ENCODE measurements at regions not wholly inside any gene's neighbourhood (a gene's known extent, or its start where the extent isn't known, plus 50 kb on each side); places are given as distances from the start of the nearest gene placed in this dataset.

- no peak for DNase-seq
Measured at GRCh38 chr1:73953586-73953985, 244.4 kb downstream of the LRRIQ3 start.

DNA sequence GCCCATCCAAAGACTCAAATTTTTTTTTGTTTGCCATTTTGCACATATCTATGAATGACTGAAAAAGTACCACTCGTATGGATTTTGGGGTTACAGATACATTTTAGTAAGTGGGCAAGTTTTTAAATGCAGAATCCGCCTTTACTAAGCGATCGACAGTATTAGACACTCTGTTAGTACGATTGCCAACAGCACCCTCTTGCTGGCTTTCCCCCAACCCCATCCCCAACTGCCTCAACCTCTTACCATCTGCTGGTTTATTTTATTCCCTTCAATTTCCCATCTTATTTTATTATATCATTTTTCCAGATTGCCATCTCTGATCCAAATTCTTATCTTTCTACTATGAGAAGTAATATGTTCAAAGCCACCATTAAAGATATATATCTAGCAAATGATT lies 244.8 kb downstream of the LRRIQ3 start:
- no peak for DNase-seq

GRCh38 chr1:73948055-73948454 lies 249.9 kb downstream of the LRRIQ3 start:
- DNase-seq = no peak

DNA sequence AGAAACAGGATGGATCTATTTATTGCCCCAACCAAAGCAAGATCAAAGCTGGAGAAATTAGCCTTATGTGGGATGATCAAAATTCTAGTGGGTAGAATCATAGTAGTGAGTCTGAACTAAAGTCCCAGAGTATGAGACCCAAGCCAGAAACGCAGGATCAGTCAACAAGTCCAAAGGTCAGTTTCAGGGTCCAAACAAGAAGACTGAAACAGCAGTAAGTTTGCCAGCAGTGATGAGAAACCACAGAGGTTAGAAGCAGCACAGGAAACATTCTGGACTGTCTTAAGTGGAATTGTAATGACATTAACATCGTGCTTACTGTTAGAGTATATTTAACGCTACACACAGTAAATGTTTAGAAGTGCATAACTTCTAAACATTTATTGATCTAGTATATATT lies 251.0 kb downstream of the LRRIQ3 start:
- DNase-seq = no peak

DNA sequence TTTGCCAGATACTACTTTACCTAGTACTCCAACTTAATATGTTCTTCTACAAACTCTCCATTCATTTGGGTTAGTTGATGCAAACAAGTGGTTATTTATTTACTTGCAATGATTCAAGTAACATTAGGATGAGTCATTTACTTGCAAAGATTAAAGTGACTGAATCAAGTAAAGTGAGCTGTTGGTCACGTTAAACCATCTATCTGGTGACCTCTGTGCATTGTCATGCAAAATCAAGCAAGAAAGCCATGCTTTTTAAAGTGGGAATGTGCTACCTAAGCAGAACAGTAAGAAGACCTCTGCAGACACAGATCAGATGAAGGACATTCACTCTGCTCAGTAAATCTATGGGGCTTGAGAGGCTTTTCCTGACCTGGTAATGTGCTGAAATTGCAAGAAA lies 254.7 kb downstream of the LRRIQ3 start:
- no peak for DNase-seq

GRCh38 chr1:73930293-73930692 lies 267.7 kb downstream of the LRRIQ3 start:
- DNase-seq = no peak

- no peak for DNase-seq
Measured at GRCh38 chr1:73914951-73915350, 283.0 kb downstream of the LRRIQ3 start.

GRCh38 chr1:73913025-73913424 lies 285.0 kb downstream of the LRRIQ3 start:
- no peak for DNase-seq

GRCh38 chr1:73911849-73912248 lies 286.1 kb downstream of the LRRIQ3 start:
- DNase-seq = no peak

- DNase-seq = no peak
Measured at GRCh38 chr1:73910466-73910865, 287.5 kb downstream of the LRRIQ3 start.

DNA sequence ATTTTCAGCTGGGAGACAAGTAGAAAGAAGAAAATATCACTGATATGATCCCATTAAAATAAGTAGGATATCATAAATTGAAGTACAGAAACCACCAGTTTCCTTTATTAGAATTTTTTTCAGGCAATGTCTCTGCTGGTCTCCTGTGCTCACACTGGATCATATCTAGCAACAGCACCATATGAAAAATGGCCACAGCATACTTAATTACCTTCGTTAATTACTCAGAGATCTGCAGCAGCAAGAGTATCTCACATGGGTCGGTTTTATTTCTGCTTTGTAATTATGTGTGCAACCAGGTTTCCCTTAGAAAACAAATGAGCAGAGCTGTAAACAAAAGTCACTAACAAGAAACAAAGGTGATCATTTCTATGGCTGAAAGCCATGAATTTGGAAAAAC lies 287.9 kb downstream of the LRRIQ3 start:
- no peak for DNase-seq

DNA sequence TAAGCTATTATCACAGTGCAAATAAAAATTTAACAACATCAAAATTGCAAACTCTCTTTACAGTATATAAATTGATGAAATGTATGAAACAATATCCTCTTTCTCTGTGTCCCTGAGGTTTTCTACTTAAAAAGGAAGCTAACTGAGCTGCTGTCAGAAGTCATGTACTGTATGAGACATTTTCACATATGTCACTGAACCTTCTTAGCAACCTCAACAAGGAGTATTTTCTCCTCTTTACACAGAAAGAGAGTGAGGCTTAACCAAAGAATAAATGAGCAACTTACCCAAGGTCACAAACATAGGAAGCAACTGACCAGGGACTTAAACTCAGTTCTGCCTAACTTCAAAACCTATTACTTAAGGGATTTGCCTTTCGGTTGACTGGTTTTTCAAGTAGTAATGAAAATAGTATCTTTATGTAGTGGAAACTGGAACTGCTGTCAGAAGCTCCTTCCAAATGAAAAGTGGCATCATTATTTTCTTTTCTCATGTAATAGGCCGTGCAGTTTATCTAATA lies 288.9 kb downstream of the LRRIQ3 start:
- no peak for DNase-seq

- DNase-seq = no peak
Measured at GRCh38 chr1:73907051-73907450, 290.9 kb downstream of the LRRIQ3 start.

DNA sequence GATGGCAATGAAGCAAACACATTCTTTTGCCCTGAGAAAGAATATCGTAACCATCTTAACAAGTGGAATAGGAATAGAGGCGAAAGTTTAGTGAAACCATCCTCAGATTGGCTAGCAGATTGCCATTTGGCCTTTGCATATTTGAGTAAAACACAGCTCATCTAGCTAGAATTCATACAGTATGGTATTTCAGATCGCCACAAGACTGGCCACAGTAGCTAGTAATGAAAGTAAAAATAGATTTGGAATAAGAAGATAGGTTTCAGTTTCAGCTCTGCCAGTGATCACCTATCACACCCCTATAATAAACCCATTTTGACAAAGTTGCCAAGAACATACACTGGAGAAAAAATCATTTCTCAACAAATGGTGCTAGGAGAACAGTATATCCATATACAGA lies 294.9 kb downstream of the LRRIQ3 start:
- no peak for DNase-seq

DNA sequence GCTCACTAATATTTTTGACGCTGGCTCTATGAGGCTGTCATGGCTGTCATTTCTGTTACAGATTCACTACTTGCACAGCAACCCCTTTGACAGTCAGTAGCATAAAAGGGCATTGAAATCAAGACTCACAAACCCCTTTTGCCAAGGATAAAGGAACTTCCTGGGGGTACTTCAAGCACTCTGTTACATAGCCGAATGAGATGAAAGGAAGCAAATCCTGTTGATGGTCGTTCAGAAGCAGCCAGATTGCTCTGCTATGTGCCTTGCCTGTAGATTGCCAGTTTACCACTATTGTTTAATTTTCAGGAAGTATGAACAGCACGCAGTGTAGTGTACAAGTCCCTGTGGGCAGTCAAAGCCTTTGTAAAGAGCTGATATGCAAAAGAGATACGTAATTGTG lies 296.2 kb downstream of the LRRIQ3 start:
- no peak for DNase-seq

- no peak for DNase-seq
Measured at GRCh38 chr1:73899311-73899710, 298.7 kb downstream of the LRRIQ3 start.

DNA sequence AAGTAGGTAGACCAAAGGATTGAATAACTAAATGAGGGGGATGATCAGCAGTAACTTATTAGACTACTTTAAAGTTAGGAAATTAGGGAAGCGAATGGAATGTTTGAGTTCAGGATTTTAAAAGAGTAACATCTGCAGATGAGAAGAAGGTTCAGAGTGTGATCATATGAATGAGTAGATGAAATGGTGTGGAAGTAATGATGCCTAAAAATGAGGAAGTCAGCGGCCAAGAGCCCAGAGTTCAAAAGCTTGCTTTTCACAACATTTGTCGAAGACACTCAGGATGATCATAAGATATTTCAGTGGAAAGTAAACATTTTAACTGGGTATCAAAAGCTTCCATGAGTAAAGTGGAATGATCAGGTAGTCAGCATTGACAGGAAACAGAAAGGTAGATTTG lies 299.4 kb downstream of the LRRIQ3 start:
- no peak for DNase-seq

DNA sequence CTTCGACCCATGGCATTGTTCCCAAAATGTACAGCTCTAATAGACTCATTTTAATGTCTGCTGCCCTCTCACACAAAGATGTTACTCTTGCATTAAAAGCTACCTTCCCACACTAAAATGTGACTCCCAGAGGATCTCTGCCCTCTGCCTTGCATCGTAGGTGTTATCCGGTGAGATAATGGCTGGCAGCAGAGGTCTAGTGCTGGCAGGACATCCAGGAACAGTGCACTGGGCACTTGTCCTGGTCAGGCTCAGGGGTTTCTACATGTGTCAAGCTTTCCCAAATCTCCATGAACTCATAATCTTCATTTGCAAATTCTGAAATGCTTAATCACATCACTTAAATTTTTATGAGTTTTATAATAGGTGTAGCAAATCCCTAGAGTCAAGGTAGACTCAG lies 310.6 kb downstream of the LRRIQ3 start:
- DNase-seq = no peak

DNA sequence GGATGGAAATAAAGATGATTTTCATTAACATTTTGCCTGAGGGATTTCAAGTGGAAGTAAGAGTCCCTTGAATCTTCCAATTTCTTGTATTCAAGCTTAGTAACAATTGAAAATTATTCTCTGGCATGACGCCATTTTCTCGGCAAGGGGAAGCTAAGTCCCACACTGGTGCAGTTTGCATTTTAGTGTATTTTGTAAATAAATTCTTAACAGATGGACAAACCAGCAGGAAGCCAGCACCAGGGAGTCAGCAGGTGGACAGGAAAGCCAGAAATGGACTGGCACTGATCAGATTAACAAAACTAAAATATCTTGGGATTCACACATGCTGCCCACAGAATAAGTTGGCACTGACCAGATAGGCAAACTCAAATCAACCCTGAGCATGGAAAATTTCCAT lies 311.3 kb downstream of the LRRIQ3 start:
- DNase-seq = no peak

- no peak for DNase-seq
Measured at GRCh38 chr1:73874806-73875205, 323.2 kb downstream of the LRRIQ3 start.

DNA sequence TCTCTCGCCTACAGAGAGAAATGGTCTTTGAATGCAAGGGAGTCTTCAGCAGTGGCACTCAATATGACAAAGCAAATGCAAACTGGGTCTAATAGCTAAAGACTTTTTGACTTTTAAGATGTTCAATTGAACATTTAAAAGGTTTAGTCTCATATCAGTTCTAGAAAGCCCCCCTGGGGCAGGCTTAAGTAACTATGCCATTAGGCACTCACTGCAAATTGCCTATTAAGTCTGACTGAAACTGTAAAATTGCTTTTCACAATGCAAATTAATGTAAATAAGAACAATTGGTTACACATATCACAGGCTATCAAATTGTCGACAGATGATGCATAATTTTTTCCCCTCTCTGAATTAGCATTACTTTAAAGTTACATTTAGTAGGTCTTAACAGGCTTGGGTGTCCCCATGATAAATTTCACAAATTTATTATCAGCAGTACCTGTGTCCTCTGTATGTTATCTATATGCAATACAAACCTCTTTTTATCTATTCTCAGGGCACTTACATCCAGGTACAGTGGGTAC lies 329.1 kb downstream of the LRRIQ3 start:
- no peak for DNase-seq

GRCh38 chr1:73862355-73862754 lies 335.6 kb downstream of the LRRIQ3 start:
- no peak for DNase-seq

DNA sequence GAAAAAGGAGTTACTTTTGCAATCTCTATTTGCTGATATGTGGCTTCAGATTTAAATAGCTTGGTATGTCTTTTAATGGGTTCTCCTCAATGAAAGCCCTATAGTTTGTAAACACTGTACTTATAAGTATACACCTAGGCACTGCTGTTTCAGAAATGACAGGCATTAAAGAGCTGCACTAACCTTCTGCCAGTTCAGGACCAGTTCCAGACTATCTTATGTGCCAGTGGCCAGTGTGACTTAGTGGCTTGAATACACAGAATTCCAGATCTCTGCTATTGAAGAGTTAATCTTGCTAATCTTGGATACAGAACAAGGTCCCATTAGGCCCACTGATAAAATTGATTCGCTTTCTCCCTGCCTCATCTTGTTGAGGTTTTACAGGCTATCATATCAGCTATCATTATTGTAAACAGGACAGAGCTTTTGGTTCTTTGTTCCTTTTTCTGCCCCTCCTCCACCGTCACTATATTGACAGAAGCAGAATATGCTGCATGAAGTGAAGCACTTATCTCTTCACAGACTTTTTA lies 337.5 kb downstream of the LRRIQ3 start:
- DNase-seq = no peak

DNA sequence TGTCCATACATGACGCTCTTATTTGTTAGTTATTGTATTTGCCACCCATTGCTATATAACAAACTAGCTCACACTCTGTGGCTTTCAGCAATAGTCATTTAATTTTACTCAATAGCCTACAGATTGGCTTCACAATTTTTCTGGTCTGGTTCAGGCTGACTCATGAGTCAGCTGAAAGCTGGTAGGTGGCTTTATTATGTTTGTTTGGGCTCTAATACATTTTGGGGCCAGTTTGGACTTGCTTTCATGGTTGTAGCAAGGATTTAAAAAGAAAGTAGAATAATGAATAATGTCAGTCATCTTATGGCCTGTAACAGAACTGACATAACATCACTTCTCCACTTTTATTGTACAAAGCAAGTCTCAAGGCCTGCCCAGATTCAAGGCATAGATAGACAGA lies 338.7 kb downstream of the LRRIQ3 start:
- DNase-seq = no peak

- no peak for DNase-seq
Measured at GRCh38 chr1:73854527-73854926, 343.4 kb downstream of the LRRIQ3 start.
